Calu3 (cell line): ENCODE measurements at regions not wholly inside any gene's neighbourhood (a gene's known extent, or its start where the extent isn't known, plus 50 kb on each side); places are given as distances from the start of the nearest gene placed in this dataset.

ENCODE experiments used
- BruUV-seq: library from RNA; stranded (reverse); fragments of 400-500 nt; replicated peaks from 2 replicates; lab custom pipeline; 2021; lab: Mats Ljungman, UMichigan
- CTCF ChIA-PET: fragments of 300-600 bp; sonication (Branson Sonifier 250); formaldehyde crosslinking; loops from one replicate; lab custom pipeline; 2022; ENCODE audit warnings: antibody characterized with exemption; lab: Charles Lee
- DNase-seq: peaks from one replicate; pipeline ENCODE4 v3.0.0; 2022
- H3K27ac Mint-ChIP-seq: one replicate; pipeline ENCODE4 v1.8.0; 2022; ENCODE audit warnings: mixed read lengths; ENCODE audit not compliant: unreplicated experiment
- H3K27me3 Mint-ChIP-seq: one replicate; pipeline ENCODE4 v1.8.0; 2022; ENCODE audit warnings: mixed read lengths; ENCODE audit not compliant: unreplicated experiment
- H3K36me3 Mint-ChIP-seq: one replicate; pipeline ENCODE4 v1.8.0; 2022; ENCODE audit warnings: mild to moderate bottlenecking, moderate library complexity, mixed read lengths; ENCODE audit not compliant: insufficient read depth, unreplicated experiment
- H3K4me1 Mint-ChIP-seq: one replicate; pipeline ENCODE4 v1.8.0; 2022; ENCODE audit warnings: mild to moderate bottlenecking, low read depth, mixed read lengths; ENCODE audit not compliant: unreplicated experiment
- H3K4me3 Mint-ChIP-seq: one replicate; pipeline ENCODE4 v1.8.0; 2022; ENCODE audit warnings: mild to moderate bottlenecking, low read depth, moderate library complexity, mixed read lengths; ENCODE audit not compliant: unreplicated experiment
- H3K9me3 Mint-ChIP-seq: one replicate; pipeline ENCODE4 v1.8.0; 2022; ENCODE audit warnings: low read depth, mixed read lengths; ENCODE audit not compliant: unreplicated experiment
- intact Hi-C: fragments of 100-400 bp; cut with micrococcal nuclease; formaldehyde crosslinking; loops from one replicate; pipeline ENCODE4 v1.10.0; 2022; ENCODE audit not compliant: unreplicated experiment
- TF ChIP-seq, protein P1 (sequence below): fragments of 200-600 bp; IDR thresholded peaks from one replicate; pipeline ENCODE4 v1.8.0; 2022; ENCODE audit warnings: antibody characterized with exemption; ENCODE audit not compliant: unreplicated experiment

DNA sequence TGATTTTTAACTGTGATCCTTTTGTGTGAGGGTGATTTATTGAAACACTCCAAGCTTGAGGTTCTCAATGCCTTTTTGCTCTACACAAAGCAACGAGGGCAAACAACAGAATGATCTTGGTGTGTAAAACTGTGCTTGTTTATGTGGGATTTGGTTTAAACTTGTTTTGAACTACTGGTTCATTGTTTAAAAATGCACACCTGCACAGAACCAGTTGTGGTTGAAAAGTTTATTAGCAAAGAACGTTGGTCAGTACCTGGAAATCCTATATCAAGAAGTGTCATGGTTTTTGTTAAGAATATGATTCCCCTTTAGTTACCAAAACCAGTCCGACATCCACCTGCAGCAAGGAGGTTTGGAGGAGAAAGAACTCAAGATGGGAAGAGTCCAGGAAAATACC is 239.4 kb downstream of the WNT5A start:
- no peaks in the 10 kb centered on the region for H3K4me1 Mint-ChIP-seq
- peaks cover 12% of the 10 kb centered on the region for H3K9me3 Mint-ChIP-seq
- no TSS peak for BruUV-seq
- no peak overlapping the region for H3K27ac Mint-ChIP-seq
- DNase-seq = no peak
- H3K4me3 Mint-ChIP-seq = no peak overlapping the region
- TF ChIP-seq, protein P1, sequence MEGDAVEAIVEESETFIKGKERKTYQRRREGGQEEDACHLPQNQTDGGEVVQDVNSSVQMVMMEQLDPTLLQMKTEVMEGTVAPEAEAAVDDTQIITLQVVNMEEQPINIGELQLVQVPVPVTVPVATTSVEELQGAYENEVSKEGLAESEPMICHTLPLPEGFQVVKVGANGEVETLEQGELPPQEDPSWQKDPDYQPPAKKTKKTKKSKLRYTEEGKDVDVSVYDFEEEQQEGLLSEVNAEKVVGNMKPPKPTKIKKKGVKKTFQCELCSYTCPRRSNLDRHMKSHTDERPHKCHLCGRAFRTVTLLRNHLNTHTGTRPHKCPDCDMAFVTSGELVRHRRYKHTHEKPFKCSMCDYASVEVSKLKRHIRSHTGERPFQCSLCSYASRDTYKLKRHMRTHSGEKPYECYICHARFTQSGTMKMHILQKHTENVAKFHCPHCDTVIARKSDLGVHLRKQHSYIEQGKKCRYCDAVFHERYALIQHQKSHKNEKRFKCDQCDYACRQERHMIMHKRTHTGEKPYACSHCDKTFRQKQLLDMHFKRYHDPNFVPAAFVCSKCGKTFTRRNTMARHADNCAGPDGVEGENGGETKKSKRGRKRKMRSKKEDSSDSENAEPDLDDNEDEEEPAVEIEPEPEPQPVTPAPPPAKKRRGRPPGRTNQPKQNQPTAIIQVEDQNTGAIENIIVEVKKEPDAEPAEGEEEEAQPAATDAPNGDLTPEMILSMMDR = no peak
- H3K27me3 Mint-ChIP-seq = no peaks in the 10 kb centered on the region
- intact Hi-C loops = no loop called here
- H3K36me3 Mint-ChIP-seq = no peaks in the 10 kb centered on the region
- CTCF ChIA-PET = no interaction called here

DNA sequence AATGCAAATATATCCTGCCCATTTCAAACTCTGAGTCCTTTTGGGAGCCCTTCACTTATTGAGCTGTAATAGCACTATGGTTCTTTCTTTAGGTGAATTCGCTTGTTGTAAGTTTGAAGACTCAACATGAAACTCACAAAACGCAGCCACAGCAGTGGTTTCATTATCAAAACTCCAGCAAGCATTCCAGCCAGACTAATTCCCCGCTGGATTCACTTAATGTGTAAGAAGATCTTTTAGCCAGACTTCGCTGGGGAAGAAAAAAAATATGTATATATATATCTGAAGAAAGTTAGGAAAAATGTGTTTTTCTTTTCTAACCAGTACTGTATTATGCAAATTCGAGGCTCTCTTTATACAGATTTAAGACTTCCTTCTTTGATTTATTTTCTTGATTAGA is 241.1 kb downstream of the WNT5A start:
- Mint-ChIP-seq H3K36me3 (no peaks in the 10 kb centered on the region), H3K4me1 (no peaks in the 10 kb centered on the region), H3K27me3 (no peaks in the 10 kb centered on the region), H3K4me3 (no peak overlapping the region), H3K9me3 (peaks cover 17% of the 10 kb centered on the region), H3K27ac (no peak overlapping the region)
- DNase-seq = no peak
- TF ChIP-seq, protein P1 = no peak
- intact Hi-C loops = no loop called here
- CTCF ChIA-PET = no interaction called here
- no TSS peak for BruUV-seq

DNA sequence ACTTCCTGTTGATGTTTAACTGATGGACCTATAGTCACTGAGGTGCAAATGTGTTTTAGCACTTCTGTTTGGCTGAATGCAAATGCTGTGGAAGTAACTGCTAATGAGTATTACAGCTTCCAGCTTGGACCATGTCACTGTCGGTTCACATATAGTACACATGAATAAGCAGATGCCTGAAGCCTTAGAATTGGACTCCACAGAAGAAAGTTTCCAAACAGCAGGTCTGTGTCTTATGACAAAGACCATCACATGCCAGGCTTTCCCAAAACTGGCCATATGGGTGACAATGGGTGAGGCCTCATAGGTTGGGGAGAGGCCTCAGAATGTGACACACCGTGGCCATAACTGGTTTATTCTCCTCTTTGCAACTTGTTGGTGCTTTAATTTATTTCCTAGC is 241.8 kb downstream of the WNT5A start:
- intact Hi-C loops = no loop called here
- CTCF ChIA-PET = no interaction called here
- Mint-ChIP-seq H3K9me3 (peaks cover 17% of the 10 kb centered on the region), H3K27ac (no peak overlapping the region), H3K36me3 (no peaks in the 10 kb centered on the region), H3K27me3 (no peaks in the 10 kb centered on the region), H3K4me1 (no peaks in the 10 kb centered on the region), H3K4me3 (no peak overlapping the region)
- DNase-seq = no peak
- BruUV-seq = no TSS peak
- TF ChIP-seq, protein P1 = no peak

DNA sequence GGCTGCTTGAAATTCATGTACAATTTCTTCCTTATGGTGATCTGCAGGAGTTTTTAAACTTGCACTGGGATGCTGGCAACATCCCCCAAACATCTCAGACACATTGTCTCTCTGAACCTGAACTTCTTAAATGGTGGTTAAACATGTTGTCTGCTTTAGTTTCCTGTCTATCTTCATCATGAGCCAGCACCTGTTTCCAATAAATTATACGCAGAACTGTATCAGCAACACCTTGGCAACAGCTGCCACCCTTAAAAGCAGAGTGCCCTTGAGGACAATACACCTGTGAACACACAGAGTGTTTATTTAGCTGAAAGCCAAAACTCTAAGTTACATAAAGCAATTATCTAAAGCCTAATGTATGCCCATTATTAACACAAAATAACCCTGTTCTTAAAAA is 242.9 kb downstream of the WNT5A start:
- no peak for DNase-seq
- intact Hi-C loops = no loop called here
- Mint-ChIP-seq H3K36me3 (no peaks in the 10 kb centered on the region), H3K9me3 (peaks cover 17% of the 10 kb centered on the region), H3K4me1 (no peaks in the 10 kb centered on the region), H3K27ac (no peak overlapping the region), H3K4me3 (no peak overlapping the region), H3K27me3 (no peaks in the 10 kb centered on the region)
- BruUV-seq = no TSS peak
- TF ChIP-seq, protein P1 = no peak
- CTCF ChIA-PET = no interaction called here
